C4-2B (cell line): ENCODE measurements at regions not wholly inside any gene's neighbourhood (a gene's known extent, or its start where the extent isn't known, plus 50 kb on each side); places are given as distances from the start of the nearest gene placed in this dataset.

Experiments
- ZFX ChIP-seq: fragments of 450-650 bp; IDR thresholded peaks from 2 replicates; pipeline ENCODE4 v1.6.1; 2017
- TF ChIP-seq, protein P1 (sequence below): fragments of 450-650 bp; conservative IDR thresholded peaks from 2 replicates; pipeline ENCODE4 v1.5.1; 2017; ENCODE audit warnings: mild to moderate bottlenecking

DNA sequence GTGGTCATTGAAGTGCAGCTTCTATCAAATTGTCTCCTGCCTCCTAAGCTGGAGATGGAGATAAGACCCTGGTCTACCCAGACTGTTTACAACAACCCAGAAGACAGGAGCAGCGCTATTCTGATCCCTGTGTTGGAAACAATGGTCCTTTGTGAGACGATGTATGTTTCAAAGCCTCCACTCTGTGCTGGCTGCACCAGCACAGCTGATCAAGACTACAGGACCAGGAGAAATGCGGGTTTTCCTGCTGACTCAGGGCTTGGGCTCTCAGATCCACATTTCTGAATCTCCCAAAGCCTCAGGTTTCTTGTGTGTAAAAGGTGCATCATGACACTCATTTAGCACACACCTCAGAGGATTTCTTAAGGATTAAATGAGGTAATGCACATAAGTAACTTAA is 92.0 kb downstream of the POU3F3 start:
- TF ChIP-seq, protein P1, sequence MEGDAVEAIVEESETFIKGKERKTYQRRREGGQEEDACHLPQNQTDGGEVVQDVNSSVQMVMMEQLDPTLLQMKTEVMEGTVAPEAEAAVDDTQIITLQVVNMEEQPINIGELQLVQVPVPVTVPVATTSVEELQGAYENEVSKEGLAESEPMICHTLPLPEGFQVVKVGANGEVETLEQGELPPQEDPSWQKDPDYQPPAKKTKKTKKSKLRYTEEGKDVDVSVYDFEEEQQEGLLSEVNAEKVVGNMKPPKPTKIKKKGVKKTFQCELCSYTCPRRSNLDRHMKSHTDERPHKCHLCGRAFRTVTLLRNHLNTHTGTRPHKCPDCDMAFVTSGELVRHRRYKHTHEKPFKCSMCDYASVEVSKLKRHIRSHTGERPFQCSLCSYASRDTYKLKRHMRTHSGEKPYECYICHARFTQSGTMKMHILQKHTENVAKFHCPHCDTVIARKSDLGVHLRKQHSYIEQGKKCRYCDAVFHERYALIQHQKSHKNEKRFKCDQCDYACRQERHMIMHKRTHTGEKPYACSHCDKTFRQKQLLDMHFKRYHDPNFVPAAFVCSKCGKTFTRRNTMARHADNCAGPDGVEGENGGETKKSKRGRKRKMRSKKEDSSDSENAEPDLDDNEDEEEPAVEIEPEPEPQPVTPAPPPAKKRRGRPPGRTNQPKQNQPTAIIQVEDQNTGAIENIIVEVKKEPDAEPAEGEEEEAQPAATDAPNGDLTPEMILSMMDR = no peak
- no peak for TF ChIP-seq ZFX
